ENCODE measurements at regions not wholly inside any gene's neighbourhood (a gene's known extent, or its start where the extent isn't known, plus 50 kb on each side); places are given as distances from the start of the nearest gene placed in this dataset.
"Not testable (repeated sequence)": the region's sequence is repeated elsewhere in the genome, so short reads cannot be mapped to it uniquely, and the experiment has no call there.

DNA sequence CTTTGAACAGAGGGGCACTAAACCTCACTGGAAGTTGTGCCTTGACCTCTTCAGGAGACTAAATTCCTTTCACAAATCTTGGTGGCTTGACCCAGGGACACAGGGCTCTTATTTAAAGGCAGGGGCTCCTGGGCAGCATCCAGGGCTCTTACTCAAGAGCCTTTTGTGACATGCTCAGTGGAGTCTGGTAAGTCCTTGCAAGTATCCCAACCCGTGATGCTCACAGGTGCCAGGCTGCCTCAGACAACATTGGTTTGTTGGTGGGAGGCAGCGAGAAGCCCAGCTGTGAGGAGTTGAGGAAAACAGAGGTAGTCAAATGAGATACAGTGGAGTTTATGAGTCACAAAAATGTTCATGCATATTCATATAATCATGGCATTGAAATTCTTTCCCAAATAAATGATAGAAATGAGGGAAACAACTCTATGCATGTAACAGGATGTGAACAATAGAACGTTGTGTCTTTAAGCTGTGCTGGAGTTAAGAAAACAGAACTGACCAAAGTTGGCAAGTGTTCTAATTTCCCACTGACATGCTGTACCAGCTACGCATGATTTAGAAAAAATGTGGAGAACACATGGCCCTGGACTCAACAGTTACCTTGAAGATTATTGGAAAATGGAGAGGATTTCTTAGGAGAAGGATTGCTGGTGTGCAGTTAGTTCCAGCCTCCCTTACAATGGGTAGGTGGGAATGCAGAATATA, 654.5 kb upstream of the COBL start:
- DNase-seq (ENCODE audit: low spot score) (no peak), FAIRE-seq (no peak)

DNA sequence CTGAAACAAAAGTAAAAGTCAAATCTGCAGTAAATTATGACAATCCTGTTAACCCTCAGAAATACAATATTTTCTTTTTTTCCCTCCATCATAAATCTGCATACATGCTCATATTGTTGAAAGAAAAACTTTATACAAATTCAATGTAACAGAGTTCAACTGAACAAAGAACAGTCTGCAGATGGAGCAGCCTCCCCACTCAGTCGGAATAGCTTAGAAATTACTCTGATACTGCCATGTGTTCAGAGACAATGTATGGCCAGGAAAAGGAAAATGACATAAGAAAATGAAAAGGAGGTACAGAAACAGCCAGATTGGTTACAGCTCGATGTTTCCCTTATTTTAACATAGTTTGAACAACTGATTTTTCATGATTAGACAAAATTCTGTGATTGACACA, 651.9 kb upstream of the COBL start:
- no peak for DNase-seq (ENCODE audit: low spot score)
- no peak for FAIRE-seq

DNA sequence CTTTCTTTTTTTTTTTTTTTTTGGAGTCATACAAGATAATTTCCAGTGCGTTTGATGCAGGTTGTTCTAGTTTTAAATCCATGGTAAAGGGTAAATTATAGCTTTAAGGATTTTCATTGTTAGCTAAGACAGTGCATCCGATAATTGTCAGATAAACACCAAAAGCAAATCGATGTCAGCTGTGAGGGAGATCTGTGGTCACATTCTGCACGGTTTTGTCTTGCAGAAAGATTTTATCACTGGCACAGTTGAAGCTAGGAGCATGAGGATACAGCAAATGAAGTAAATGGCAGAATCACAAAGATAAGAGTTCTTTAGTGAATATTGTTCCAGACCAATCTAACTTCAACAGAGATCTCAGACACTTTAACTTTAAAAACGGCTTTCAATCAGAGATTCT, 648.8 kb upstream of the COBL start:
- DNase-seq (ENCODE audit: low spot score) (no peak), FAIRE-seq (no peak)

DNA sequence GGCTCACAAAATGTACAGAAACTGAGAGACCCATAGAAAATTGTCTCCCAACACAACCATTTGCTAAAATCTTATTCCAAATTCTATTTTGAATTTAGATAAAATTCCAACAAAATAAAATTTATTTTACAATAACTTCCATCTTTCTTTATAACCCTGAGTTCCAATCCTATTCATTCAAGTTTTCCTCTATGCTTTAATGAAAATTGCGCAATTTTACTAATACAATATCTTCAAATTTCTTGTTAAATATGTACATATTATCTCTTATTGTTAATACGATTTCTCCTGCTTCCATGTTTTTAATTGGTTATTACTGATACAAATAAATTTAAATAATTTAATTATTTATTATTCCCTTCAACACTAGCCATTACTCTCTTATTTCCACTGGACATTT, 645.2 kb upstream of the COBL start:
- DNase-seq (ENCODE audit: low spot score): no peak
- FAIRE-seq: no peak

DNA sequence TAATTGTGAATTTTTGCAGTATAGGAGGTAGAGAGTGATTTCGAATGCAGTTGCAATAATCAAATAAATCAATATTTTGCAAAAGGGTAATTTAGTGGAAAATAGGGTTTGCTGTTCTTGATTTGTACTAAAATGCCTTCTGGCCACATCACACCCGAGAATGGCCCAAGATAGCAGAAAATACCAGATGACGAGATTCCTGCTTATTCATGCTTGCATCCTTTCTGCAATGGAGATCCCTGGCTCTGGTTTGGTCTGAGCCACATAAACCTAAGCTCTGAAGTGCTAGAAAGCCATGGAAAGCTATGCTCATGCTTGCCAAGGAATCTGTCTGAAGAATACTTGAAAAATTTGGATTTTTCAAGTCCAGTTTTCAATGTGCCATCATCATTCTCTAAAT, 634.2 kb upstream of the COBL start:
- FAIRE-seq (no peak), DNase-seq (ENCODE audit: low spot score) (no peak)

DNA sequence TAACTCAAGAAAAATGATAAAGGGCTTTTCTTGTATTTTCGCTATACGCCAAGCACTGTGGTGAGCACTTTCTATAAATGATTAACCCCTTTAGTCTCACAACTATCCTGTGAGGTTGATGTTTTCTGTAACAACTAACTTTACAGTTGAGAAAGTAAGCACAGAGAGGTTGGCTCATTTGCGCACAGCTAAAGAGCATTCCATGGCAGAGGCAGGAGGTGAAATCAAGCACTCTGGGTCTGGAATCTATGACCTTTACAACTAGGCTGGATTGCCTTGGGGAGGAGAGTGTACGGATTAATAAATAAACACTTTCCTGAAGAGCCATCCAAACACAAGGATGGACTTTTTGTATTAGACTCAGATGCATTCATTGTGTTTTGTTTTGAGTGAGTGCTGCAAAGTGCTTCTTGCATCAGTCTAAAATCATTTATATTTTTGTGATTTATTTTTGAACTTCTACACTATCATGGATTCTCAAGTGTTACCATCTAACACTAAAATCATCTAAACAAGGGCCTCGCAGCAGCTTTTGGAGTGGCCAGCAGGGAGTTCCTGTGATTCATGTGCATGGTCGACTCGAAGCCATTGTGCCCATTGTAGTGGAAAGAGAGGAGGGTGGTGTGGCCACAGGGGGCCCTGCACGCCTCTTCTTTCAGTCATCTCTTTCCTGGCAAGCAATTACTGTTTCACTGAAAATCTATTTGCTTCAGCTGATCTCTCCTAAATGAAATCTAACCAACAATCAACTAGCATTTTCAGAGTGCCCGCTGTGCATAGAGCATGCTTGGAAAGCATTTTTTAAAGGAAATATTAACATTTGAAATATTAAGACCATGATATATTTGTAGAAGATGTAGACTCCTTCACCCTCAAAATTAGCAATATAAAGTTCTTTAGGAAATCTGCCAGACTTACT, 633.4 kb upstream of the COBL start:
- no peak for FAIRE-seq
- DNase-seq (ENCODE audit: low spot score): no peak

DNA sequence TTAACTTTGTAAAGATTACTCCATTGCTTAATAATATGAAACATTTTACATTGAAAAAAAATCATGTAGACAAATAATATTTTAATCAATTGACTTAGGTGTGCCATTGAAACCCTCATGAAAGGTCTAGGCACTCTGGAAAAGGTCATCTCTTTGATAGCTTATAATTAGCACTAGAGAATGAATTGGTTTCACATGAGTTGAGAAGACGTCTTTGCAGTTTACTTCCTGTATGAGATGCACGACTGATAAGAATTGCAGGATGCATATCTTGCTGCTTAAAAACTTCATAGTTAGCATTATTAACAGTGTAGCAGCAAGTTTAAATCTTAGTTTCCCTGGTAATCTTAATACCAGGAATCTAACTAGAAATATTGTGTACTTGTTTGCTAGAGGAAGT, 614.2 kb upstream of the COBL start:
- FAIRE-seq: no peak
- DNase-seq (ENCODE audit: low spot score): no peak

DNA sequence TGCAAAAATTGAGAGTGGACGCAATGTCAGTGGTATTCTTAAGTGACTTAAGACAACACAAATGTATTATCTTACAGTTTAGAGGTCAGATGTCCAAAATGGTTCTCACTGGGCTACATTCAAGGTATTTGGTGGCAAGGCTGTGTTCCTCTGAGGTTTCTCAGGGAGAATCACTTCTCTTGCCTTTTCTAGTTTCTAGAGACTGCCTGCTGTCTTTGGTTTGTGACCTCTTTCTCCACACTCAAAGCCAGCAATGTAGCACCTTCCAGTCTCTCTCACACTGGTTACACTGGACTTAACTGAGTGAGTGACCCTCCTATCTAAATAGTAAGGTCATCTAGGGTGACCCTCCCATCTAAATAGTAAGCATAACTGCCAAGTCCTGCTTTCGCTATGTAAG, 613.2 kb upstream of the COBL start:
- FAIRE-seq (no peak), DNase-seq (ENCODE audit: low spot score) (no peak)

DNA sequence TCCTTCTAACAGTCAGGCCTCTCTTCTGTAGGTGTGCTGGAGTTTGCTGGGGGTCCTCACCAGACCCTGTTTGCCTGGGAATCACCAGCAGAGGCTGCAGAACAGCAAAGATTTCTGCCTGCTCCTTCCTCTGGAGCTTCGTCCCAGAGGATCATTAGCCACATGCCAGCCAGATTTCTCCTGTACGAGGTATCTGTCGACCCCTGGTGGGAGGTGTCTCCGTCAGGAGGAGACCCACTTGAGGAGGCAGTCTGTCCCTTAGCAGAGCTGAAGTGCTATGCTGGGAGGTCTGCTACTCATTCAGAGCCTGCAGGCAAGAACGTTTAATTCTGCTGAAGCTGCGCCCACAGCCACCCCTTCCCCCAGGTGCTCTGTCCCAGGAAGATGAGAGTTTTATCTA, 611.1 kb upstream of the COBL start:
- no peak for FAIRE-seq
- no peak for DNase-seq (ENCODE audit: low spot score)

DNA sequence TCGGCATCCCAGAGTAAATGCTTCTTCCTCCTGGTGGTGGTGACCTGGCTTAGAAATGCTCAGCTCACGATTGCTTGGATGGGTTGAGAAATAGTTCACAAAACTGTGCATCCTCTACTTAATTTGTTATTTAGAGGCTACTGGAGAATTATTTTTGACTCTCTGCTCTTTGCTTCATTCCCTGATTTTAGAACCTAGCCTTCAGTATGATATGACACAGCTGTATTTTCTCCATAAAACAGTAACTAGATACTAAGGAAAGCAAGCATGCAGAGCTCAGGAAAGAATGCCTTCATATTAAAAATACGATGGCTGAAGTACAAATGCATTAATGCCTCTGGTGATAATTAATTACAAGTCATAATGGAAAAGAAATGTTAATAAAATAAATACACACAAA, 602.0 kb upstream of the COBL start:
- DNase-seq (ENCODE audit: low spot score) (no peak), FAIRE-seq (no peak)

DNA sequence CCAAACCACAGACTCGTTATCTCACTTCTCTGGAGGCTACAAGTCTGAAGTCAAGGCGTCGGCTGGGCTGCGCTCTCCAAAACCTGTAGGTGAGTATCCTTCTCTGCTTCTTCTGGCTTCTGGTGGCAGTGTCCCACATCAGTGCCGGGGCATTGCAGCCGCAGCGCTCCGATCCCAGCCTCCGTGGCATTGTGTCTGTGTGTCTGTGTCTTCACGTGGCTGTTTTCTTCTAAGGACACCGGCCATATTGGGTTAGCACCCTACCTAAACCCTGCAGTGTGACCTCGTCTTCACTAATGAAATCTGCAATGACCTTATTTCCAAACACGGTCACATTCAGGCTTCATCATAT, 584.9 kb upstream of the COBL start:
- no peak for FAIRE-seq
- no peak for DNase-seq (ENCODE audit: low spot score)

DNA sequence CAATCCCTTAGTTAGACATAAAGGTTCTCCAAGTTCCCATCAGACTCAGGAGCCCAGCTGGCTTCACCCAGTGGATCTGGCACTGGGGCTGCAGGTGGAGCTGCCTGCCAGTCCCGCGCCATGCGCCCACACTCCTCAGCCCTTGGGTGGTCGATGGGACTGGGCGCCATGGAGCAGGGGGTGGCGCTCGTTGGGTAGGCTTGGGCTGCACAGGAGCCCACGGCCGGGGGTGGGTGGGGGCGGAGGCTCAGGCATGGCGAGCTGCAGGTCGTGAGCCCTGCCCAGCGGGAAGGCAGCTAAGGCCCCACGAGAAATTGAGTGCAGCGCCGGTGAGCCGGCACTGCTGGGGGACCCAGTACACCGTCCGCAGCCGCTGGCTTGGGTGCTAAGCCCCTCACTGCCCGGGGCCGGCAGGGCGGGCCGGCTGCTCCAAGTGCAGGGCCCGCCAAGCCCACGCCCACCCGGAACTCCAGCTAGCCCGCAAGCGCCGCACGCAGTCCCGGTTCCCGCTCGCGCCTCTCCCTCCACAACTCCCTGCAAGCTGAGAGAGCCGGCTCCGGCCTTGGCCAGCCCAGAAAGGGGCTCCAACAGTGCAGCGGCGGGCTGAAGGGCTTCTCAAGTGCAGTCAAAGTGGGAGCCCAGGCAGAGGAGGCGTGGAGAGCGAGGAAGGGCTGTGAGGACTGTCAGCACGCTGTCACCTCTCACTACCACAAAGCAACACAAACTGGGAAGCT, 584.3 kb upstream of the COBL start:
- FAIRE-seq; DNase-seq (ENCODE audit: low spot score): not testable (repeated sequence)

DNA sequence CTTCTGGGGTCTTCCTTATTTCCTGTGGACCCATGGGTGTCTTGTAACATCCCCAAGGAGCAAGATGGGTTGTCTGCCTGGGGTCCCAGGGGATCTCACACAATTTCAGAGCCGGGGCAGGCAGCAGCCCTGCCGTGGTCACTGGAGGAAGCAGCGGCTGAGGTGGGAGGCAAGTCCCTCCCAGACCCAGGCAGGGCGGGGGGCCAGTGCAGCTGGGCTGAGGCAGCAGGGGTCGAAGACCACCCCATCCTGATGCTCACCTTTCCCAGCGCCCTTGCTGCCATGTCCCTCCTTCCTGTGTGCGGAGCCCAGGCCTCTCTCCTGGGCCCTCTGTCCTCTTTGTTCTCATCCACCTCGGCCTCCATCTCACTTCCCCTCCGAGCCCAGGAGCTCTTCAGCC, 583.0 kb upstream of the COBL start:
- DNase-seq (ENCODE audit: low spot score) (no peak), FAIRE-seq (no peak)

DNA sequence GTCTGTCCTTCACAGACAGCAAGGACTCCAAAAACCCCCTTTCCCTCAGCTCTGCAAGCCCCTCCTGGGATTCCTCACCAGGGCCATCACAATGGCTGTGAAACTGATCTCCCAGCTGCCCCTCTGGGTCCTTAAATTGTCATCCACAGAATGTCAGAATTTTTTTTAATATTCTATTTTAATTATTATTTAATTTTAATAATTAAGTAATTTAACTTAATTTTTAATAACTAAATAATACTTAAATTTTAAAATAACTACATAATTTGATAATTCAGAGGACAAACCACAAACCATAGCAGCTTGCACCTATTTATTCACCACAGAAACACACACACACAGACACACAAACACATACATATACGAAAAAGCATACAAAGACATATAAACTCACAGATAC, 565.8 kb upstream of the COBL start:
- no peak for FAIRE-seq
- no peak for DNase-seq (ENCODE audit: low spot score)

DNA sequence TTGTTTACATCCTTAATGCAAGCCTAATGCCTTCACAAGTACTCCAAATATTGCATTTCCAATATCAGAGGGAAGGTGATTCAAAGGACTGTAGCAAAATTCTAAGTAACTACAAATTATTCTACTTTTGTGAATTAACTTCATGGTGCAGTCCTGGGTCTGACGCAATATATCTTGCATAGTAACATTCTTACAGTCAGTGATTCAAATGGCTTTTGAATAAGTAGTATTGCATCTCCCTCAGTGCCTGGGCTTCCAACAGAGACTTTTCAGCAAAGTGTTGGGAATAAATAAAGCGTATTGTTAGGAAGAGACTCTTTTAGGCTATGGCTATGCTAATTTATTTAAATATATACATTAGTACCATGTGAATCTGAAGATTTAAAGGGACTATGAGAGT, 564.7 kb upstream of the COBL start:
- FAIRE-seq (no peak), DNase-seq (ENCODE audit: low spot score) (no peak)

DNA sequence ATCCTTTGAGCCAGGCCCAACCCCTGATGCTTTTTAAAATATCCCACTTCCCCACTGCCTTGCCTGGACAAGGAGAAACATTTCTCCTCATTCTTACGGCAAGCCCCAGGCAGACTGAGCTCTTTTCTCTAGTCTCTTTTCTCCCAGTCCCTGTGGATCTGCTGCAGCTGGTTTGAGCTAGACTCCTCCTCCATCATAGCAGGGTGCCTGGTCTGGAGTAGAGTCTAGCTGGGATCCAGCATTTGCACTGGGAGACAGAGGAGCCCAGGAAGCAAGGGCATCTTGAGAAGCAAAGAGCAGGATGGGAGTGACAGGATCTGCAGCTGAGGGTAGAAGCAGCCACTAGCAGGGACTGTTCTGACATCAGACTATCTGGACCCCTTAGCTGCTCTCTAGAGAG, 562.3 kb upstream of the COBL start:
- no peak for FAIRE-seq
- DNase-seq (ENCODE audit: low spot score): no peak

DNA sequence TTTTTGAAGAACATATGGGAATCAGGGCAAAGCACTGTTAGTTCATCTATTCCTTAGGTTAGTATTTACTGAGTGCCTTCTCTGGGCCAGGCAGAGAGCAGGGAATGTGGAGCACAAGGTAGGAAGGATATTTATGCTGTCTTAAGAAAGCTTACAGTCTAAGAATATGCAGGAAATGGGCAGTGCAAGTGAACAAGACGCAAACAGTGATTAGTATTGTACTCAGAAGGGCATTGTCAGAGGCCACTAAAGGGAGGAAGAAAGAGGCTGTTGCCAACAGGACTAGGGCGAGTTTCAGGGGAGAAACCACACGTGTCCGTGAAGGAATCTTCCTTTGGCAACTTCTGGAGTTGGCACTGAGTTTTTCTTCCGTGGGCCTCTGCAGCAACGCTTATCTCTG, 552.8 kb upstream of the COBL start:
- no peak for FAIRE-seq
- DNase-seq (ENCODE audit: low spot score): no peak

DNA sequence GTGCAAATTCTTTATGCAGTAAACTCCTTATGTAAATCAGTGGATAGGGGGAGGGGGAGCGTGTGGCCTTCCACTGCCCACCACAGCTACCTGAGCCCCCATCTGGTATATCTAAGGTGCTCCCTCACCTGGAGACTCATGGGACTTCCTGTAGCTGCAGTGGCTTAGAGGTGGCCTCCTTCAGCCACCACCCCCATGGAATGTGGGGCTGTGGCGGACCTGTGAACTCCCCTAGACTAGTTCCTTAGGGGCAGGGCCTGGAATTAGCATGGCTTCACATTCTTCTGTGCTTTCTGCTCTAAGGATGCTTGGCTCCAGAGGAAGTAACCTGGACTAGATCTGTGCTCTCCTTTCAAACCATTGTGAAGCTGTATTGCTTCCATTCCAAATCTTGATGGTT, 550.5 kb upstream of the COBL start:
- FAIRE-seq (no peak), DNase-seq (ENCODE audit: low spot score) (no peak)

DNA sequence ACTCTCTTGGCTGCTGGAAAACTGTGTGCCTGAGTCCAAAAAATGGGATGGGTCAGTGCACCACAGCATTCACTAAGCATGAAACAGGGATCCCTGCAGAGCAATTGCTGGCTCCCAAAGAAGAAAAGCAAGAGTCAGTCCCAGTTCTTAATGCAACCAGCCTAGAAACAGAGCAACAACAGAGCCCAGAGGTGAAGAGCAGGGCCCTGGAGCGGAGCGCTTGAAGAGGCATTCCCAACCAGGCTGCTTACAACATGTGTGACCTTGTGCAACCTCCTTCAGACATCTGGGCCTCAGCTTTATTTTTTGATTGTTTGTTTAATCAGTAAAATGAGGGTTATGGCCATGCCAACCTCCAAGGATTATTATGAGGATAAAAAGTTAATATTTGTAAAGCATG, 543.7 kb upstream of the COBL start:
- FAIRE-seq: no peak
- DNase-seq (ENCODE audit: low spot score): no peak

DNA sequence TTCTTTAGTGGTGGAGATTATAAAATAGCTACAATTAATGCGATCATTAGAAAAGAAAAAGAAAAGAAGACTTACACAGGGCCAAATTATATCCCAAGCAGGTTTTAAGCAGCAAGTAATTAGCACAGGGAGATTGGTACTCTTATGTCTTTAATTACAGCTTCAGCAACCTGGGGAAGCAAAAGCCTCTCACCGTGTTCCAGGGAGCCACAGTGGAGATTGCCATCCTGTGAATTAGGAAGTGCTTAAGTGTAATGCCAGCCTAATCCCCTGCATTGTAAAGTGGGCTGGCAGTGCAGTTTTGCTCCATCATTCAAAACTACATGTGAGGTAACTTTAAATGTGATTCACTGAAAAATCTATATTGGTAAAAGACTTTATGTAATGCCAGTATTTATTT, 533.5 kb upstream of the COBL start:
- FAIRE-seq (no peak), DNase-seq (ENCODE audit: low spot score) (no peak)

DNA sequence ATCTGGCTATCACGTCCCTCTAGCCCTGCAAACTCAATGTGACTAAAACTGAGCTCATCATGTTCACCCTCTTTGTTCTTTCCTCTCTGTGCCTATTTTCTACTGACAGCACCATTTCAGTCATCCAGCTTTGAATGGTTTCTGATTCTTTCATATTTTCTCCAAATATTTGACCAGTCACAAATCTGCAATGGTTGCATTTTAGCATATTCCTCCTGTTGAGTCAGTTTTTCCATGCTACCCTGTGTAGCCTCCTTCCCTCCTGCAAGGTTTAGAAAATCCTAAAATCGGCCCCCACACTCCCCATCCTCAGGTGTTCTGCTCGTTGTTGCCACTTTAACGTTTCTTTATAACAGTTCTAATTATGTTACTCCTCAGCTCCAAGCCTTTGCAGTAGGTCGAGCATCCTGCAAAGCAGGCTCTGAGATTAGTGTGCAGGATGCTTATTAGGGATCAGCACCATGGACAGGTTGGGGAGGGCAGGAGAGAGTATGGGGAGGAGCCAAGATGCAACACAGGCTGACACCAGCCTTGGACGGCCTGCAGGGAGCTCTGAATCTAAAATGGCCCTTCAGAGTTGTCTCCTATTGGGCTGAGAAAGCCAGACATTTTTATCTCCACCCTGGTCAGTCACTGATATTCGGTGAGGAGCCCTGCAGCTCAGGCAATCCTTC, 531.0 kb upstream of the COBL start:
- FAIRE-seq (no peak), DNase-seq (ENCODE audit: low spot score) (peak; percentile 33)

DNA sequence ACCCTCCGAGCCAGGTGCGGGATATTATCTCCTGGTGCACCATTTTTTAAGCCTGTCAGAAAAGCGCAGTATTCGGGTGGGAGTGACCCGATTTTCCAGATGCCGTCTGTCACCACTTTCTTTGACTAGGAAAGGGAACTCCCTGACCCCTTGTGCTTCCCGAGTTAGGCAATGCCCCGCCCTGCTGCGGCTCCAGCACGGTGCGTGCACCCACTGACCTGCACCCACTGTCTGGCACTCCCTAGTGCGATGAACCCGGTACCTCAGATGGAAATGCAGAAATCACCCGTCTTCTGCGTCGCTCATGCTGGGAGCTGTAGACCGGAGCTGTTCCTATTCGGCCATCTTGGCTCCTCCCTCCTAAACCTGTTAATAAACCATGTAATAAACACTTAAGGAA, 522.5 kb upstream of the COBL start:
- not testable (repeated sequence) for FAIRE-seq; DNase-seq (ENCODE audit: low spot score)

Measured in urothelium cell line (cell line).